MCF 10A (cell line): ENCODE measurements at regions not wholly inside any gene's neighbourhood (a gene's known extent, or its start where the extent isn't known, plus 50 kb on each side); places are given as distances from the start of the nearest gene placed in this dataset.
A peak's percentile ranks its signal among the peaks of the same experiment; 100 is the strongest.

Experiments
- BruUV-seq: library from RNA; stranded (reverse); fragments of 400-500 nt; replicated peaks from 2 replicates; lab custom pipeline; 2021; lab: Mats Ljungman, UMichigan
- CTCF ChIA-PET: fragments of 300-600 bp; sonication (Branson Sonifier 250); formaldehyde crosslinking; extraction: SDS; loops from one replicate; lab custom pipeline; 2021; ENCODE audit warnings: antibody characterized with exemption, inconsistent platforms; lab: Yijun Ruan, JAX
- POLR2A ChIA-PET: fragments of 300-600, 350-650 bp; sonication (Branson Sonifier 250); formaldehyde crosslinking; extraction: SDS; loops from one replicate; lab custom pipeline; 2020; ENCODE audit warnings: antibody characterized with exemption, inconsistent platforms; lab: Yijun Ruan, JAX
- DNase-seq: peaks from one replicate; pipeline ENCODE4 v3.0.0-alpha.2; 2018; ENCODE audit not compliant: unreplicated experiment
- H3K27ac Mint-ChIP-seq: one replicate; pipeline ENCODE4 v1.8.0; 2022; ENCODE audit warnings: mild to moderate bottlenecking, low read depth, mixed read lengths; ENCODE audit not compliant: unreplicated experiment
- H3K27me3 Mint-ChIP-seq: one replicate; pipeline ENCODE4 v1.8.0; 2022; ENCODE audit warnings: mixed read lengths; ENCODE audit not compliant: insufficient read depth, unreplicated experiment
- H3K36me3 Mint-ChIP-seq: one replicate; pipeline ENCODE4 v1.8.0; 2022; ENCODE audit warnings: mild to moderate bottlenecking, moderate library complexity, mixed read lengths; ENCODE audit not compliant: insufficient read depth, unreplicated experiment
- H3K4me1 Mint-ChIP-seq: one replicate; pipeline ENCODE4 v1.8.0; 2022; ENCODE audit warnings: mixed read lengths; ENCODE audit not compliant: insufficient read depth, unreplicated experiment
- H3K4me3 Mint-ChIP-seq: one replicate; pipeline ENCODE4 v1.8.0; 2022; ENCODE audit warnings: mild to moderate bottlenecking, moderate library complexity, mixed read lengths; ENCODE audit not compliant: unreplicated experiment
- H3K9me3 Mint-ChIP-seq: one replicate; pipeline ENCODE4 v1.8.0; 2022; ENCODE audit warnings: mixed read lengths; ENCODE audit not compliant: unreplicated experiment
- CTCF ChIP-seq: fragments of 200-600 bp; IDR thresholded peaks from one replicate; pipeline ENCODE4 v1.8.0; 2022; ENCODE audit warnings: antibody characterized with exemption, mild to moderate bottlenecking; ENCODE audit not compliant: unreplicated experiment
- intact Hi-C: fragments of 100-400 bp; cut with micrococcal nuclease; formaldehyde crosslinking; loops from 2 replicates; pipeline ENCODE4 v1.14.1; 2022

- no peak overlapping the region for H3K4me3 Mint-ChIP-seq
- H3K27ac Mint-ChIP-seq, result no peak overlapping the region
- H3K9me3 Mint-ChIP-seq, result no peaks in the 10 kb centered on the region
- no TSS peak for BruUV-seq
- intact Hi-C loops, result no loop called here
- no peak for DNase-seq
- H3K27me3 Mint-ChIP-seq, result peaks cover 7% of the 10 kb centered on the region
- POLR2A ChIA-PET, result no interaction called here
- no peak for TF ChIP-seq CTCF
- CTCF ChIA-PET, result no interaction called here
- peaks cover 7% of the 10 kb centered on the region for H3K4me1 Mint-ChIP-seq
- no peaks in the 10 kb centered on the region for H3K36me3 Mint-ChIP-seq
Observed at GRCh38 chr7:52959878-52960660, 75.4 kb upstream of the POM121L12 start.

- no peaks in the 10 kb centered on the region for H3K36me3 Mint-ChIP-seq
- TF ChIP-seq CTCF, result no peak
- no peak overlapping the region for H3K4me3 Mint-ChIP-seq
- ChIA-PET CTCF (interaction anchor here (0.5 kb wide), 1 partner anchor 109 kb away, joined by 3 read pairs; no protein-coding TSS in a partner anchor), POLR2A (no interaction called here)
- no TSS peak for BruUV-seq
- no peaks in the 10 kb centered on the region for H3K9me3 Mint-ChIP-seq
- DNase-seq, result no peak
- H3K4me1 Mint-ChIP-seq, result peaks cover 7% of the 10 kb centered on the region
- H3K27me3 Mint-ChIP-seq, result peaks cover 14% of the 10 kb centered on the region
- intact Hi-C loops, result no loop called here
- H3K27ac Mint-ChIP-seq, result no peak overlapping the region
Observed at GRCh38 chr7:52959336-52959735, 76.1 kb upstream of the POM121L12 start.

DNA sequence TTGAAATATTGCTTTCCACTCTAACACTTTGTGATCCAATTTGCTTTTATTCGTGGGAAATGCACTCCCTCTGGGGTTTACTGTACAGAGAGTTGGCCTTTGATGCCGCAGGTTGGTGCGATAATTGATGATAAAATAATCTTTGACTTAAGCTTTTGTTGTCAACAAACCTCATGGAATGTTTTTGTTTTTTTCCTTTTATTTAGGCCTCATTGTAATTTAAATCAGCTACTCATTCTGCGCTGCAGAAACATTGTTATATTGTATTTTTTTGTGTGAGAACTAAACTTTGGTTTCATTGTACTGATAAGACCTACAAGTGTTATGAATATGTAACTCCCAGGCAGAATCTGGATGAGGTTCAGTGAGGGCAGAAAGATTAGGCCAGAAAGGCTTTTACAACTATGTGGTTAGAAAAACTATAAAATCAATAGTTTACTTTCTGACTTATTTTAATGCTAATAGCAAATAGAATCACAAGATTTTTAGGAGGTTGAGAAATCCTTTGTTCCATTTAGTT lies 76.8 kb upstream of the POM121L12 start:
- no peak overlapping the region for H3K4me3 Mint-ChIP-seq
- intact Hi-C loops, result no loop called here
- POLR2A ChIA-PET, result no interaction called here
- H3K4me1 Mint-ChIP-seq, result peaks cover 7% of the 10 kb centered on the region
- no peak for DNase-seq
- no peaks in the 10 kb centered on the region for H3K36me3 Mint-ChIP-seq
- peaks cover 18% of the 10 kb centered on the region for H3K27me3 Mint-ChIP-seq
- H3K27ac Mint-ChIP-seq, result no peak overlapping the region
- CTCF ChIA-PET, result interaction anchor here (0.5 kb wide), 1 partner anchor 108 kb away, joined by 3 read pairs; no protein-coding TSS in a partner anchor
- H3K9me3 Mint-ChIP-seq, result no peaks in the 10 kb centered on the region
- no TSS peak for BruUV-seq
- TF ChIP-seq CTCF, result no peak

DNA sequence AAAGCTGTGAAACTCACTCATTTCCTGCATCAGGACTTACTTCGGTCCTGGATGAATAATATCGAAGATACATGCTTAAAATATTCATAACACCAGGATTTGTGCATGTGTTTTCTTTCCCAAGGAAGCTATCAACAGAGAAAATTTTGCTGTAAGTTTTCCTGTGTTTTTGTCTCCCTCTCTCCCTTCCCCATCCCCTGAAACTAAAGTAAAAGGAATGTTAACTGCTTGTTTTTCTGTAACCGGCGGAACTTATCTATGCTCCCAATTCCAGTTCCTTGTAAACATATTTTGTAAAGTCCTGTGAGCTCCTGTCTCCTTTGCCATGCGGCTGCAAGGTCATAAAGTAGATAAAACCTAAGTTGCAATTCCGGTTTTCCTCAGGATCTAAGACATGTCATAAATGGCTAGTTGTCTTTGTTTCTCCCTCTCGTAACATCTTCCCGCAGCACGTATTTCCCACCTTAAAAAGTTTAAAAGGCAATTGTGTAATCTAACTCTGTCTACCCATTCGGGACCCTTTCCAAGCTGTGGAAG lies 79.0 kb upstream of the POM121L12 start:
- Mint-ChIP-seq H3K27me3 (peaks cover 18% of the 10 kb centered on the region), H3K9me3 (no peaks in the 10 kb centered on the region), H3K4me3 (peak overlapping the region; percentile 26), H3K4me1 (peaks cover 7% of the 10 kb centered on the region), H3K36me3 (no peaks in the 10 kb centered on the region), H3K27ac (no peak overlapping the region)
- TF ChIP-seq CTCF, result no peak
- ChIA-PET CTCF (interaction anchor here (0.6 kb wide), 1 partner anchor 1723 kb away, joined by 3 read pairs; no protein-coding TSS in a partner anchor), POLR2A (no interaction called here)
- BruUV-seq, result no TSS peak
- DNase-seq, result no peak
- intact Hi-C loops, result no loop called here
